Endothelial cell of umbilical vein (primary cell): ENCODE measurements at regions not wholly inside any gene's neighbourhood (a gene's known extent, or its start where the extent isn't known, plus 50 kb on each side); places are given as distances from the start of the nearest gene placed in this dataset.
"Not testable (repeated sequence)": the region's sequence is repeated elsewhere in the genome, so short reads cannot be mapped to it uniquely, and the experiment has no call there.

ENCODE experiments used
- BruUV-seq: library from RNA; stranded (reverse); fragments of 400-500 nt; replicated peaks from 2 replicates; lab custom pipeline; 2021; lab: Mats Ljungman, UMichigan
- CTCF ChIA-PET: fragments of 300-600, 350-600 bp; sonication (Branson Sonifier 250); formaldehyde crosslinking; loops from one replicate; lab custom pipeline; 2021; ENCODE audit warnings: antibody characterized with exemption, inconsistent platforms; lab: Charles Lee
- POLR2A ChIA-PET: fragments of 300-600, 350-600 bp; sonication (Branson Sonifier 250); formaldehyde crosslinking; loops from one replicate; lab custom pipeline; 2021; ENCODE audit warnings: antibody characterized with exemption, inconsistent platforms; lab: Charles Lee
- DNase-seq: peaks from one replicate; pipeline ENCODE4 v3.0.0-alpha.2; 2011; ENCODE audit warnings: low read depth, low spot score
- FAIRE-seq: peaks from 2 replicates; lab custom pipeline; 2011; peaks lifted over from hg19 to GRCh38; lab: Jason Lieb, UNC
- H2AFZ ChIP-seq: 2 replicates; pipeline ENCODE4 v1.6.0; 2012; ENCODE audit warnings: low read depth, low read length, control low read depth, inconsistent platforms
- H3K27ac ChIP-seq: 2 replicates; pipeline ENCODE4 v1.5.1; 2011; ENCODE audit warnings: low read depth, mild to moderate bottlenecking, control low read depth, low read length, moderate library complexity; ENCODE audit not compliant: insufficient read depth
- H3K27me3 ChIP-seq, 2 experiments: 2 replicates each; pipeline versions ENCODE4 v1.6.0 to v1.6.1; 2011; ENCODE audit warnings: low read length in 2 of 2, mixed read lengths in 1 of 2; ENCODE audit not compliant: control insufficient read depth in 2 of 2, insufficient read depth in 2 of 2
- H3K36me3 ChIP-seq, 2 experiments: 2 replicates in 1 of 2; 3 replicates in 1 of 2; pipeline ENCODE4 v1.5.1; 2011; ENCODE audit warnings: low read length in 2 of 2, mild to moderate bottlenecking in 1 of 2, moderate library complexity in 1 of 2; ENCODE audit not compliant: control insufficient read depth in 2 of 2, insufficient read depth in 2 of 2; ENCODE audit errors: extremely low read depth in 1 of 2
- H3K4me1 ChIP-seq: 3 replicates; pipeline ENCODE4 v1.5.1; 2011; ENCODE audit warnings: mild to moderate bottlenecking, low read length; ENCODE audit not compliant: control insufficient read depth, insufficient read depth; ENCODE audit errors: extremely low read depth
- H3K4me2 ChIP-seq: 2 replicates; pipeline ENCODE4 v1.6.1; 2011; ENCODE audit warnings: low read length, control low read depth, mixed read lengths; ENCODE audit not compliant: insufficient read depth
- H3K4me3 ChIP-seq, 3 experiments: fragments of 200-600 bp in 1 of 3; sonication (generic), shearing (Covaris generic) in 1 of 3; replicated peaks in 1 of 3; 2 replicates each; pipeline ENCODE4 v1.5.1; 2011 to 2016; ENCODE audit warnings: control low read depth in 3 of 3, low read length in 3 of 3, mild to moderate bottlenecking in 2 of 3, inconsistent platforms in 1 of 3, low read depth in 1 of 3, moderate library complexity in 1 of 3; ENCODE audit not compliant: insufficient read depth in 1 of 3
- H3K79me2 ChIP-seq: 2 replicates; pipeline ENCODE4 v1.6.0; 2012; ENCODE audit warnings: low read length, inconsistent platforms; ENCODE audit not compliant: control insufficient read depth, insufficient read depth
- H3K9ac ChIP-seq: replicated peaks from 2 replicates; pipeline ENCODE3; 2011; ENCODE audit warnings: low read length, control low read depth; ENCODE audit not compliant: insufficient read depth; ENCODE audit errors: extremely low read depth
- H3K9me1 ChIP-seq: replicated peaks from 3 replicates; pipeline ENCODE4 v1.6.0; 2011; ENCODE audit warnings: mild to moderate bottlenecking, low read length; ENCODE audit not compliant: control insufficient read depth, insufficient read depth; ENCODE audit errors: extremely low read depth
- H3K9me3 ChIP-seq: replicated peaks from 2 replicates; pipeline ENCODE4 v1.5.1; 2012; ENCODE audit warnings: low read length, inconsistent platforms; ENCODE audit not compliant: control insufficient read depth, insufficient read depth
- H4K20me1 ChIP-seq: replicated peaks from 2 replicates; pipeline ENCODE3; 2011; ENCODE audit warnings: mild to moderate bottlenecking, low read length; ENCODE audit not compliant: control insufficient read depth, insufficient read depth; ENCODE audit errors: extremely low read depth
- EZH2 ChIP-seq: IDR thresholded peaks from 2 replicates; pipeline ENCODE4 v1.6.1; 2012; ENCODE audit warnings: borderline replicate concordance, low read depth, mild to moderate bottlenecking, moderate library complexity, low read length, inconsistent platforms; ENCODE audit not compliant: severe bottlenecking
- FOS ChIP-seq: IDR thresholded peaks from 2 replicates; pipeline ENCODE4 v1.6.1; 2011; ENCODE audit warnings: mild to moderate bottlenecking, low read length, moderate library complexity, borderline replicate concordance; ENCODE audit not compliant: insufficient read depth
- JUN ChIP-seq: IDR thresholded peaks from 2 replicates; pipeline ENCODE4 v1.6.1; 2011; ENCODE audit warnings: borderline replicate concordance, low read depth; ENCODE audit not compliant: insufficient read length, insufficient read depth
- MAX ChIP-seq: IDR thresholded peaks from 2 replicates; pipeline ENCODE4 v1.6.1; 2011; ENCODE audit not compliant: insufficient read depth, insufficient read length
- POLR2A ChIP-seq: IDR thresholded peaks from 2 replicates; pipeline ENCODE4 v1.6.1; 2012; ENCODE audit warnings: low read depth, mild to moderate bottlenecking, control low read depth, low read length
- POLR2AphosphoS5 ChIP-seq: IDR thresholded peaks from 2 replicates; pipeline ENCODE4 v1.6.1; 2012; ENCODE audit warnings: low read depth, mild to moderate bottlenecking, control low read depth, low read length, moderate library complexity; ENCODE audit not compliant: insufficient read depth
- dilution Hi-C: fragments of 300-500 bp; cut with MboI; formaldehyde crosslinking; loops from one replicate; pipeline ENCODE4 v1.15.0; 2019; ENCODE audit warnings: low sequenced_read_pairs; ENCODE audit not compliant: extremely low pct_ligation_motif_present
- intact Hi-C: fragments of 100-400 bp; cut with micrococcal nuclease; formaldehyde crosslinking; loops from one replicate; pipeline ENCODE4 v1.10.0; 2022

GRCh38 chrY:13627323-13627722 is 76.4 kb upstream of the TMSB4Y start:
- dilution Hi-C loops, H3K79me2 ChIP-seq, intact Hi-C loops, DNase-seq, H3K27ac ChIP-seq, CTCF ChIA-PET, FAIRE-seq, H3K27me3 ChIP-seq, H3K4me2 ChIP-seq, H3K9ac ChIP-seq, H3K36me3 ChIP-seq, H2AFZ ChIP-seq, H3K9me3 ChIP-seq, H3K4me3 ChIP-seq, BruUV-seq, H3K4me1 ChIP-seq, POLR2A ChIA-PET, H4K20me1 ChIP-seq, H3K9me1 ChIP-seq: not testable (repeated sequence)

GRCh38 chrY:13615943-13616304 is 87.8 kb upstream of the TMSB4Y start:
- DNase-seq (no peak), FAIRE-seq (no peak)
- Histone ChIP-seq H3K4me1 (no peaks in the 10 kb centered on the region), H3K27me3 (no peaks in the 10 kb centered on the region), H3K79me2 (no peaks in the 10 kb centered on the region), H3K4me3 (no peak overlapping the region), H3K36me3 (no peaks in the 10 kb centered on the region), H2AFZ (no peak overlapping the region), H3K9ac (no peak overlapping the region), H4K20me1 (no peaks in the 10 kb centered on the region), H3K9me3 (no peaks in the 10 kb centered on the region), H3K9me1 (no peaks in the 10 kb centered on the region), H3K4me2 (no peak overlapping the region), H3K27ac (no peak overlapping the region)
- ChIA-PET POLR2A (no interaction called here), CTCF (no interaction called here)
- dilution Hi-C loops: no loop called here
- no TSS peak for BruUV-seq
- TF ChIP-seq JUN (no peak), MAX (no peak), POLR2A (no peak), FOS (no peak), POLR2AphosphoS5 (no peak), EZH2 (no peak)
- intact Hi-C loops: no loop called here
